GM18858 (cell line): ENCODE measurements at regions not wholly inside any gene's neighbourhood (a gene's known extent, or its start where the extent isn't known, plus 50 kb on each side); places are given as distances from the start of the nearest gene placed in this dataset.

Experiments
- ATAC-seq: cut with Tn5 transposase; IDR thresholded peaks from one replicate; pipeline ENCODE4 v1.9.1; 2021; ENCODE audit not compliant: unreplicated experiment

- ATAC-seq = no peak
These were observed 209.4 kb downstream of the FOXA2 start for GRCh38 chr20:22374678-22375590.

- no peak for ATAC-seq
These were observed 210.3 kb downstream of the FOXA2 start for GRCh38 chr20:22374066-22374465.

GRCh38 chr20:22373164-22373895 lies 211.0 kb downstream of the FOXA2 start:
- ATAC-seq = no peak

GRCh38 chr20:22371843-22372242 lies 212.5 kb downstream of the FOXA2 start:
- peak; percentile 96 for ATAC-seq

- ATAC-seq = no peak
These were observed 214.2 kb downstream of the FOXA2 start for GRCh38 chr20:22370137-22370536.

GRCh38 chr20:22369100-22369499 lies 215.3 kb downstream of the FOXA2 start:
- no peak for ATAC-seq

GRCh38 chr20:22368235-22368634 lies 216.1 kb downstream of the FOXA2 start:
- no peak for ATAC-seq

GRCh38 chr20:22366631-22367030 lies 217.7 kb downstream of the FOXA2 start:
- no peak for ATAC-seq

- no peak for ATAC-seq
These were observed 229.7 kb downstream of the FOXA2 start for GRCh38 chr20:22354647-22355046.

- no peak for ATAC-seq
These were observed 230.8 kb downstream of the FOXA2 start for GRCh38 chr20:22353586-22353985.

- ATAC-seq = no peak
These were observed 232.4 kb downstream of the FOXA2 start for GRCh38 chr20:22352019-22352418.

- no peak for ATAC-seq
These were observed 233.7 kb downstream of the FOXA2 start for GRCh38 chr20:22350624-22351023.

- ATAC-seq = no peak
These were observed 236.4 kb downstream of the FOXA2 start for GRCh38 chr20:22348010-22348409.

- ATAC-seq = peak; percentile 68
These were observed 237.7 kb downstream of the FOXA2 start for GRCh38 chr20:22346716-22347115.

GRCh38 chr20:22343612-22344011 lies 240.8 kb downstream of the FOXA2 start:
- no peak for ATAC-seq

GRCh38 chr20:22342410-22342809 lies 242.0 kb downstream of the FOXA2 start:
- no peak for ATAC-seq

GRCh38 chr20:22341508-22341907 lies 242.9 kb downstream of the FOXA2 start:
- no peak for ATAC-seq

- ATAC-seq = no peak
These were observed 244.4 kb downstream of the FOXA2 start for GRCh38 chr20:22339946-22340345.

GRCh38 chr20:22339091-22339881 lies 245.1 kb downstream of the FOXA2 start:
- ATAC-seq = no peak

- ATAC-seq = no peak
These were observed 246.1 kb downstream of the FOXA2 start for GRCh38 chr20:22338140-22338708.

GRCh38 chr20:22335210-22335609 lies 249.2 kb downstream of the FOXA2 start:
- no peak for ATAC-seq
